ENCODE measurements at regions not wholly inside any gene's neighbourhood (a gene's known extent, or its start where the extent isn't known, plus 50 kb on each side); places are given as distances from the start of the nearest gene placed in this dataset.
"Not testable (repeated sequence)": the region's sequence is repeated elsewhere in the genome, so short reads cannot be mapped to it uniquely, and the experiment has no call there.

DNA sequence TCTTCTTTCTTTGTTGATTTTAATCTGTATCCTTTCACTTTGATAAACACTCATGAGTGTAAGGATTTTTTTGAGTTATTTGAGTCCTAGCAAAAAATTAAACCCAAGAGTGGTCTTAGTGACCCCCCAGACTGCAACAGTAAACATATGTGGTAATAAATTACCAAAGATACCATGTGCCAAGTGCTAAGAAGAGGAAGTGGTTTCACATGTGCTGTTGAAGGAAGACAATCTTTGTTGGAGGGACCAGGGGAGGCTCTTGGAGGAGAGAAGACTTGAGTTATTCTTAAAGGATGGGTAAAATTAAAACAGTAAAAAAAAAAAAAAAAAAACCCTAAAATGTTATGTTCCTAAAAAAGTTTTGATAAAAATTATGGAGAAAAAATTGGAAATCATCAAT lies 150.2 kb downstream of the SEC23IP start:
- TF ChIP-seq, protein P1, sequence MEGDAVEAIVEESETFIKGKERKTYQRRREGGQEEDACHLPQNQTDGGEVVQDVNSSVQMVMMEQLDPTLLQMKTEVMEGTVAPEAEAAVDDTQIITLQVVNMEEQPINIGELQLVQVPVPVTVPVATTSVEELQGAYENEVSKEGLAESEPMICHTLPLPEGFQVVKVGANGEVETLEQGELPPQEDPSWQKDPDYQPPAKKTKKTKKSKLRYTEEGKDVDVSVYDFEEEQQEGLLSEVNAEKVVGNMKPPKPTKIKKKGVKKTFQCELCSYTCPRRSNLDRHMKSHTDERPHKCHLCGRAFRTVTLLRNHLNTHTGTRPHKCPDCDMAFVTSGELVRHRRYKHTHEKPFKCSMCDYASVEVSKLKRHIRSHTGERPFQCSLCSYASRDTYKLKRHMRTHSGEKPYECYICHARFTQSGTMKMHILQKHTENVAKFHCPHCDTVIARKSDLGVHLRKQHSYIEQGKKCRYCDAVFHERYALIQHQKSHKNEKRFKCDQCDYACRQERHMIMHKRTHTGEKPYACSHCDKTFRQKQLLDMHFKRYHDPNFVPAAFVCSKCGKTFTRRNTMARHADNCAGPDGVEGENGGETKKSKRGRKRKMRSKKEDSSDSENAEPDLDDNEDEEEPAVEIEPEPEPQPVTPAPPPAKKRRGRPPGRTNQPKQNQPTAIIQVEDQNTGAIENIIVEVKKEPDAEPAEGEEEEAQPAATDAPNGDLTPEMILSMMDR (conservative IDR thresholded peaks at IDR 0.05; ENCODE audit: control insufficient read depth, insufficient read depth, low read depth, low read length), result no peak
- DNase-seq (ENCODE audit: low read depth), result no peak

GRCh38 chr10:120047373-120047772 lies 154.8 kb downstream of the SEC23IP start:
- DNase-seq (ENCODE audit: low read depth); H3K4me3 ChIP-seq (ENCODE audit: control insufficient read depth, low read depth, low read length): not testable (repeated sequence)

More for the DNA sequence above, 150.2 kb downstream of the SEC23IP start:
- no peak overlapping the region for H3K4me3 ChIP-seq (ENCODE audit: control insufficient read depth, low read depth, low read length)

DNA sequence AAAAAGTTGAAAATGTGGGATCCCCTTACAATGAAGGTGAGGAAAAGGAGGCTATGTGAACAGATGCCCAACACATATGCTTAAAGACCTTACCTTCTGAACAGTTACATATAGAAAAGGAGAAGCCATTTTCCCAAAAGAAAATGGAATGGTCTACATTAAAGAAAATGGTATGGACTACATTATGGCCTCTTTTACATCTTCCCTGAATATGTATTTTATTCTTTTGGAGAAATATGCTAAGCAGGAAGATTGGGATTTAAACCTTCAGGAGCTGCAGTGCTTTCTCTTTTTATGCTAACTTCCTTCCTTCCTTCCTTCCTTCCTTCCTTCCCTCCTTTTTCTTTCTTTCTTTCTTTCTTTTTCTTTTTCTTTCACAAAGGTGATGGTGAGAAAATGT lies 155.4 kb downstream of the SEC23IP start:
- DNase-seq (ENCODE audit: low read depth), result no peak
- TF ChIP-seq, protein P1 (conservative IDR thresholded peaks at IDR 0.05; ENCODE audit: control insufficient read depth, insufficient read depth, low read depth, low read length), result no peak
- no peak overlapping the region for H3K4me3 ChIP-seq (ENCODE audit: control insufficient read depth, low read depth, low read length)

DNA sequence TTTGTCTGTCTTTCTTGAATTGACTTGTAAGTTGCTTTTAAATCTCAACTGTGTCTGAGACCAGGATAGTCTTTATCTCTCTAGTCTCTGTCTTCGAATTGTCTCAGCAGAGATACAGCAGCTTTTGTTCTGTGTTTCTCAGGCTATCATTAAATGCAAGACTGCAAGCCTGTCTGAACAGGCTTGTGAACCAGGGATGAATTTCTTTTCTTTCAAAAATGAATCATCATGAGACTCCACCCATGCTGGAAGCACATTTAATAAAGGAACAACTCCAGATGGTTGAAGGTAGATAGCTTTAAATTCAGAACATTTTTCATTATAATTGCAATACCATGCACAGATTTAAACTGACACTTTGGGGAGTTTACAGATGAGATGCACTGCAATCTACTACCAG lies 155.9 kb downstream of the SEC23IP start:
- TF ChIP-seq, protein P1 (conservative IDR thresholded peaks at IDR 0.05; ENCODE audit: control insufficient read depth, insufficient read depth, low read depth, low read length), result no peak
- no peak overlapping the region for H3K4me3 ChIP-seq (ENCODE audit: control insufficient read depth, low read depth, low read length)
- DNase-seq (ENCODE audit: low read depth), result no peak

DNA sequence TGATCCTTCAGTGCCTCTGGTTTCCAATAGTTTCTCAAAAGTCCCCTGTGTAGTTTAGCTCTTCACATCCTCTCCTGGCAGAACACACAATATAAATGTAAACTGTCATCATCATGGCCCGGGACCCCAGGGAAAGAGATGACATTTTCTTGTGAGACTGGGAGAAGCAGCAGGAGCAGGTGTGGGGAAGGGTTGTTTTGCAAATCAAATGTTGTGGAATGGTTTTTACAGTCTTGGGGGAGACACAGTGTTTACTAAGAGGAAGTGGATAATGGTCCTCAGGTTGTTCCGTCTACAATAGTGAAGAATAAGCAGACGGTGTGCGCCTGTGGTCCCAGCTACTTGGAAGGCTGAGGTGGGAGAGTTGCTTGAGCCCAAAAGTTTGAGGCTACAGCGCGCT lies 159.1 kb downstream of the SEC23IP start:
- no peak for DNase-seq (ENCODE audit: low read depth)
- TF ChIP-seq, protein P1 (conservative IDR thresholded peaks at IDR 0.05; ENCODE audit: control insufficient read depth, insufficient read depth, low read depth, low read length), result no peak
- H3K4me3 ChIP-seq (ENCODE audit: control insufficient read depth, low read depth, low read length), result no peak overlapping the region

DNA sequence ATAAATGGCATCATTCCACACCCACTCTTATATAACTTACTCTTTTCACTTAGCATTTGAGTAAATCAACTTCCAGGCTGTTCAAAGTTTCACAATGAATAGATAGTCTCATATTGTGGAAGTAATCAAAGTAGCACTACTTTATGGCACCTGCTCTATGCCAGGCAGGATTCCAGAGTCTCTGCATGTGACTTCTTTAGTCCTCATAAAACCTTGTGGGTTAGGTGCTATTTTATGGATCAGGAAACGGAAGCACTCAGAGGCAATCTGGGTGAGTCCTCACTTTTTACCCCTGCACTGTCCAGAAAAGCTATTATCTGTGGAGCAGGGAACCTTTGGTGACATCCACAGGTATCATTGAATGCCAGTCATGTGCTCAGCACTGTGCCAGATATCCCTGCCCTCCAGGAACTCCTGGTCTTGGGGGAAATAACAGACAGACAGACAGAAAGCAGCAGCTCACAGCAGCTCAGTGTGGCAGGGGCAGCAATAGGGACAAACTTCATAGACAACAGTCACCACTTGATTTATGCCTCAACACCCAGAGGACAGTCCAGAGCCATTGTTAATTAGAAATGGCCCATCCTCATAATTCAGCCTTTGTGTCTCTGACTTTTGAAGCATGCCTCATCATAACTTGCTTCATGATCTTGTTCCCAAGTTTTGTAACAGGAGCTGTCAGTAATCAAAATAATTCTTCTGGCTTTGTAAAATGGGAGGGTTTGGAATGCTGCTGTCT lies 160.6 kb downstream of the SEC23IP start:
- no peak overlapping the region for H3K4me3 ChIP-seq (ENCODE audit: control insufficient read depth, low read depth, low read length)
- DNase-seq (ENCODE audit: low read depth), result no peak
- TF ChIP-seq, protein P1 (conservative IDR thresholded peaks at IDR 0.05; ENCODE audit: control insufficient read depth, insufficient read depth, low read depth, low read length), result no peak

DNA sequence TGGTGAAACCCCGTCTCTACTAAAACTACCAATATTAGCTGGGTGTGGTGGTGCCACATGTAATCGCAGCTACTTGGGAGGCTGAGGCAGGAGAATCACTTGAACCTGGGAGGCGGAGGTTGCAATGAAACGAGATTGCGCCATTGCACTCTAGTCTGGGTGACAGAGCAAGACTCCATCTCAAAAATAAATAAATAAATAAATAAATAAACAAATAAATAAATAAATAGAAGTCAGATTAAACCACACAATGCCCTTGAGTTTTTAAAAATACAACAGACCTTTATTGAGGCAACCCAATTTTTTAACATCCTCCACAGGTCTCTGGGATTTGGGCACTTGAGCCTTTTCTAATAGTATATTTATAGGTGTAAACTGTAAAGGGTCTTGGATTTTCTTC lies 167.3 kb downstream of the SEC23IP start:
- DNase-seq (ENCODE audit: low read depth); H3K4me3 ChIP-seq (ENCODE audit: control insufficient read depth, low read depth, low read length): not testable (repeated sequence)

DNA sequence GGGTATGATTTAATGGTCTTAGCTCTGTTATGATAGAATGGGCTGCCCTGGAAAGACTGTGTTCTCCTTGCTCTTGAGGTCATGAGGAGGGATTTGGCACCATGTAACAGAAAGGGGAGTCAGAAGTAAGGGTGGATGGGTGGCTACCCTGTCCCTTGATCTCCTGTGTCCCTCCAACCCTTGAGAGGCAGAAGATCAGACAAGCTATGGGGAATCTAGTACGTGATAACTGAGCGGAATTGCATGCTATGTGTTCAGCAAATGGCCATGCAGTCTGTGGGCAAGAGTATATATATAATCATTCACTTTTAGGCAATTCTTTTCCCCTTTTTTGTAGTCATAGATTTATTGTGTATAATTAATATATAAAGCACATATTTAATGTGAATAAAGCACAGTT lies 174.9 kb downstream of the SEC23IP start:
- no peak for DNase-seq (ENCODE audit: low read depth)
- TF ChIP-seq, protein P1 (conservative IDR thresholded peaks at IDR 0.05; ENCODE audit: control insufficient read depth, insufficient read depth, low read depth, low read length), result no peak
- H3K4me3 ChIP-seq (ENCODE audit: control insufficient read depth, low read depth, low read length), result no peak overlapping the region

All from fibroblast of mammary gland (primary cell).